ENCODE measurements at regions not wholly inside any gene's neighbourhood (a gene's known extent, or its start where the extent isn't known, plus 50 kb on each side); places are given as distances from the start of the nearest gene placed in this dataset.

DNA sequence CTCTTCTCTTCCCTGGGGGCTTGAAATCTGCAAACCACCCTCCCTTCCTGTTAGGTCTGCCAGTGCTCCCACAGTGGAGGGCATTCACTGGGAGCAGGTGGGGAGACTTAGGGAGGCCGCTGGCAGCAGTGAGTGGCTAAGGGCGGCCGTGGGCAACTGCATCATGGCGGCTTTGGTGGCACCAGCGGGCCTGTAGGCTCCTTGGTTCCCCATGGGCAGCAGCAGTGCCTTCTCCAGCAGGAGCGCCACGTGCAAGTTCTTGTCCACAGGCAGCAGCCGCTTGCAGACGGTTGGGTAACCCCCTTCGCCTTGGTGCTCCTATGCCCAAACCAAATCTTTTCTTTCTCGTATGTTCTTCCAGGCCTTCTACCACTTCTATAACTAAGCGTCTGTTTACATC lies 158.2 kb downstream of the SREK1 start:
- H3K4me1 ChIP-seq (ENCODE audit: insufficient read depth, low read length, severe bottlenecking), result no peaks in the 10 kb centered on the region
- no peak overlapping the region for H3K4me3 ChIP-seq (ENCODE audit: low read depth, low read length, poor library complexity, severe bottlenecking)
- H3K9ac ChIP-seq (ENCODE audit: low read length), result no peak overlapping the region
- no peaks in the 10 kb centered on the region for H3K27me3 ChIP-seq (ENCODE audit: insufficient read depth, low read length)
- no peaks in the 10 kb centered on the region for H3K9me3 ChIP-seq (ENCODE audit: low read length)
- H2AFZ ChIP-seq (ENCODE audit: low read length), result no peak overlapping the region
- no peaks in the 10 kb centered on the region for H3K79me2 ChIP-seq (ENCODE audit: insufficient read depth, low read length)
- no peak overlapping the region for H3K27ac ChIP-seq (ENCODE audit: low read depth, low read length, poor library complexity, severe bottlenecking)
- no peaks in the 10 kb centered on the region for H3F3A ChIP-seq (ENCODE audit: insufficient read depth, low read length)
- TF ChIP-seq CTCF (IDR thresholded peaks at IDR 0.05; ENCODE audit: low read length), result no peak
- H3K9me2 ChIP-seq (ENCODE audit: low read depth, low read length), result no peaks in the 10 kb centered on the region
- H4K20me1 ChIP-seq (ENCODE audit: insufficient read depth, low read length), result no peaks in the 10 kb centered on the region
- H3K36me3 ChIP-seq (ENCODE audit: insufficient read depth, low read length), result no peaks in the 10 kb centered on the region
- H3K4me2 ChIP-seq (ENCODE audit: low read length), result no peak overlapping the region

- H3K9me3 ChIP-seq (ENCODE audit: low read length), result no peaks in the 10 kb centered on the region
- H3K27ac ChIP-seq (ENCODE audit: low read depth, low read length, poor library complexity, severe bottlenecking), result no peak overlapping the region
- H3K4me3 ChIP-seq (ENCODE audit: low read depth, low read length, poor library complexity, severe bottlenecking), result no peak overlapping the region
- no peak for TF ChIP-seq EZH2 (IDR thresholded peaks at IDR 0.05; ENCODE audit: borderline replicate concordance, low read length)
- TF ChIP-seq CTCF (IDR thresholded peaks at IDR 0.05; ENCODE audit: low read length), result peak; percentile 89
- no peaks in the 10 kb centered on the region for H4K20me1 ChIP-seq (ENCODE audit: insufficient read depth, low read length)
- no peaks in the 10 kb centered on the region for H3K79me2 ChIP-seq (ENCODE audit: insufficient read depth, low read length)
- H3F3A ChIP-seq (ENCODE audit: insufficient read depth, low read length), result no peaks in the 10 kb centered on the region
- H3K4me2 ChIP-seq (ENCODE audit: low read length), result no peak overlapping the region
- H3K36me3 ChIP-seq (ENCODE audit: insufficient read depth, low read length), result no peaks in the 10 kb centered on the region
- H3K4me1 ChIP-seq (ENCODE audit: insufficient read depth, low read length, severe bottlenecking), result no peaks in the 10 kb centered on the region
- H2AFZ ChIP-seq (ENCODE audit: low read length), result no peak overlapping the region
- no peaks in the 10 kb centered on the region for H3K27me3 ChIP-seq (ENCODE audit: insufficient read depth, low read length)
- H3K9ac ChIP-seq (ENCODE audit: low read length), result no peak overlapping the region
- no peaks in the 10 kb centered on the region for H3K9me2 ChIP-seq (ENCODE audit: low read depth, low read length)
Measured at GRCh38 chr5:66306105-66306843, 162.2 kb downstream of the SREK1 start.

GRCh38 chr5:66306844-66307315 lies 162.8 kb downstream of the SREK1 start:
- Histone ChIP-seq H3K36me3 (ENCODE audit: insufficient read depth, low read length) (no peaks in the 10 kb centered on the region), H3K27ac (ENCODE audit: low read depth, low read length, poor library complexity, severe bottlenecking) (no peak overlapping the region), H4K20me1 (ENCODE audit: insufficient read depth, low read length) (no peaks in the 10 kb centered on the region), H3K4me2 (ENCODE audit: low read length) (no peak overlapping the region), H3K79me2 (ENCODE audit: insufficient read depth, low read length) (no peaks in the 10 kb centered on the region), H3K4me3 (ENCODE audit: low read depth, low read length, poor library complexity, severe bottlenecking) (no peak overlapping the region), H2AFZ (ENCODE audit: low read length) (no peak overlapping the region), H3K9me2 (ENCODE audit: low read depth, low read length) (no peaks in the 10 kb centered on the region), H3K9ac (ENCODE audit: low read length) (no peak overlapping the region), H3K27me3 (ENCODE audit: insufficient read depth, low read length) (no peaks in the 10 kb centered on the region), H3K4me1 (ENCODE audit: insufficient read depth, low read length, severe bottlenecking) (no peaks in the 10 kb centered on the region), H3K9me3 (ENCODE audit: low read length) (no peaks in the 10 kb centered on the region), H3F3A (ENCODE audit: insufficient read depth, low read length) (no peaks in the 10 kb centered on the region)
- TF ChIP-seq EZH2 (IDR thresholded peaks at IDR 0.05; ENCODE audit: borderline replicate concordance, low read length), result no peak
- TF ChIP-seq CTCF (IDR thresholded peaks at IDR 0.05; ENCODE audit: low read length), result no peak
